ENCODE measurements at regions not wholly inside any gene's neighbourhood (a gene's known extent, or its start where the extent isn't known, plus 50 kb on each side); places are given as distances from the start of the nearest gene placed in this dataset.

GRCh38 chr15:93176065-93176464 lies 87.1 kb upstream of the RGMA start:
- DNase-seq, result no peak

- DNase-seq, result no peak
Measured at GRCh38 chr15:93174836-93175235, 85.8 kb upstream of the RGMA start.

- DNase-seq, result no peak
Measured at GRCh38 chr15:93173369-93173768, 84.4 kb upstream of the RGMA start.

GRCh38 chr15:93171476-93171875 lies 82.5 kb upstream of the RGMA start:
- no peak for DNase-seq

GRCh38 chr15:93170329-93170728 lies 81.3 kb upstream of the RGMA start:
- DNase-seq, result no peak

GRCh38 chr15:93168910-93169309 lies 79.9 kb upstream of the RGMA start:
- no peak for DNase-seq

- no peak for DNase-seq
Measured at GRCh38 chr15:93167291-93167690, 78.3 kb upstream of the RGMA start.

- no peak for DNase-seq
Measured at GRCh38 chr15:93166675-93167074, 77.7 kb upstream of the RGMA start.

- no peak for DNase-seq
Measured at GRCh38 chr15:93165734-93166470, 76.9 kb upstream of the RGMA start.

GRCh38 chr15:93164409-93164808 lies 75.4 kb upstream of the RGMA start:
- no peak for DNase-seq

- no peak for DNase-seq
Measured at GRCh38 chr15:93162560-93162959, 73.5 kb upstream of the RGMA start.

GRCh38 chr15:93159930-93160329 lies 70.9 kb upstream of the RGMA start:
- no peak for DNase-seq

GRCh38 chr15:93158097-93158900 lies 69.3 kb upstream of the RGMA start:
- DNase-seq, result peak; percentile 55

GRCh38 chr15:93154666-93155065 lies 65.7 kb upstream of the RGMA start:
- DNase-seq, result no peak

- peak; percentile 80 for DNase-seq
Measured at GRCh38 chr15:93152951-93153350, 63.9 kb upstream of the RGMA start.

GRCh38 chr15:93152360-93152759 lies 63.3 kb upstream of the RGMA start:
- DNase-seq, result no peak

GRCh38 chr15:93150910-93151881 lies 62.2 kb upstream of the RGMA start:
- no peak for DNase-seq

- DNase-seq, result no peak
Measured at GRCh38 chr15:93146601-93147000, 57.6 kb upstream of the RGMA start.

- no peak for DNase-seq
Measured at GRCh38 chr15:93146196-93146595, 57.2 kb upstream of the RGMA start.

- no peak for DNase-seq
Measured at GRCh38 chr15:93144463-93145236, 55.6 kb upstream of the RGMA start.

- DNase-seq, result no peak
Measured at GRCh38 chr15:93143186-93143585, 54.2 kb upstream of the RGMA start.

GRCh38 chr15:93141371-93141794 lies 52.4 kb upstream of the RGMA start:
- DNase-seq, result no peak
